K562 (cell line): ENCODE measurements at regions not wholly inside any gene's neighbourhood (a gene's known extent, or its start where the extent isn't known, plus 50 kb on each side); places are given as distances from the start of the nearest gene placed in this dataset.

ENCODE experiments used
- ATAC-seq: fragments of 200-7000 bp; cut with Tn5 transposase; 3 replicates; pipeline ENCODE4 v1.9.1; 2020; ENCODE audit warnings: moderate library complexity
- BruUV-seq: library from RNA; stranded (reverse); fragments of 400-500 nt; replicated peaks from 2 replicates; lab custom pipeline; 2021; lab: Mats Ljungman, UMichigan
- CTCF ChIA-PET: fragments of 300-600 bp; formaldehyde crosslinking; extraction: SDS; loops from one replicate; lab custom pipeline; 2021; ENCODE audit warnings: low intra/inter-chr PET ratio; lab: Yijun Ruan, JAX
- POLR2A ChIA-PET: fragments of 300-600, 350-650 bp; sonication (Branson Sonifier 250); formaldehyde crosslinking; extraction: SDS; loops from one replicate; lab custom pipeline; 2021; ENCODE audit warnings: antibody characterized with exemption, inconsistent platforms; lab: Yijun Ruan, JAX
- DNase-seq, 4 experiments: peaks; one replicate each; pipeline versions ENCODE4 v3.0.0 to v3.0.0-alpha.2; 2011 to 2018; ENCODE audit warnings: low spot score in 3 of 4, mixed read lengths in 3 of 4; ENCODE audit errors: extremely low read depth in 1 of 4
- FAIRE-seq: peaks from 2 replicates; lab custom pipeline; 2011; peaks lifted over from hg19 to GRCh38; lab: Jason Lieb, UNC
- H2AFZ ChIP-seq: 2 replicates; pipeline ENCODE4 v1.6.0; 2011; ENCODE audit warnings: low read depth, low read length, control low read depth, inconsistent platforms
- H3K27ac ChIP-seq: fragments of 200-600 bp; 3 replicates; pipeline ENCODE4 v1.8.0; 2011; ENCODE audit warnings: low read depth, mild to moderate bottlenecking, control low read depth, inconsistent platforms, low read length, moderate library complexity, mixed read lengths; ENCODE audit errors: extremely low read depth
- H3K27me3 ChIP-seq, 2 experiments: fragments of 300-600 bp in 1 of 2; 2 replicates in 1 of 2; 3 replicates in 1 of 2; pipeline versions ENCODE4 v1.6.0 to v1.8.0; 2011; ENCODE audit warnings: inconsistent platforms in 2 of 2, low read length in 2 of 2, mild to moderate bottlenecking in 1 of 2, mixed read lengths in 1 of 2, moderate library complexity in 1 of 2; ENCODE audit not compliant: control insufficient read depth in 2 of 2, insufficient read depth in 2 of 2
- H3K36me3 ChIP-seq: fragments of 300-600 bp; 3 replicates; pipeline ENCODE4 v1.8.0; 2011; ENCODE audit warnings: mild to moderate bottlenecking, low read length, inconsistent platforms; ENCODE audit not compliant: control insufficient read depth, insufficient read depth
- H3K4me1 ChIP-seq, 2 experiments: fragments of 200-600 bp in 1 of 2; replicated peaks in 1 of 2; 2 replicates in 1 of 2; 3 replicates in 1 of 2; pipeline versions ENCODE4 v1.5.1 to v1.8.0; 2011; ENCODE audit warnings: inconsistent platforms in 2 of 2, low read length in 2 of 2, mild to moderate bottlenecking in 1 of 2, mixed read lengths in 1 of 2, moderate library complexity in 1 of 2; ENCODE audit not compliant: control insufficient read depth in 2 of 2, insufficient read depth in 2 of 2
- H3K4me2 ChIP-seq: 2 replicates; pipeline ENCODE4 v1.6.1; 2011; ENCODE audit warnings: low read length, control low read depth, inconsistent platforms, mixed read lengths; ENCODE audit not compliant: insufficient read depth
- H3K4me3 ChIP-seq: fragments of 200-600 bp; sonication (generic), shearing (Covaris generic); 2 replicates; pipeline ENCODE4 v1.5.1; 2016; ENCODE audit warnings: control low read depth, inconsistent platforms
- H3K79me2 ChIP-seq: fragments of 200-600 bp; 3 replicates; pipeline ENCODE4 v1.8.0; 2011; ENCODE audit warnings: low read length, inconsistent platforms; ENCODE audit not compliant: control insufficient read depth, insufficient read depth
- H3K9ac ChIP-seq, 2 experiments: 2 replicates each; pipeline versions ENCODE4 v1.6.0 to v1.6.1; 2011; ENCODE audit warnings: low read depth in 2 of 2, low read length in 2 of 2, control low read depth in 1 of 2, inconsistent platforms in 1 of 2, mild to moderate bottlenecking in 1 of 2, mixed read lengths in 1 of 2; ENCODE audit not compliant: insufficient read depth in 1 of 2
- H3K9me1 ChIP-seq: one replicate; pipeline ENCODE4 v1.6.0; 2011; ENCODE audit warnings: inconsistent platforms, mild to moderate bottlenecking, low read length, moderate library complexity; ENCODE audit not compliant: control insufficient read depth, insufficient read depth
- H3K9me3 ChIP-seq: replicated peaks from 2 replicates; pipeline ENCODE4 v1.5.1; 2011; ENCODE audit warnings: low read depth, low read length, inconsistent platforms; ENCODE audit not compliant: control insufficient read depth, insufficient read depth
- H4K20me1 ChIP-seq: replicated peaks from 2 replicates; pipeline ENCODE4 v1.6.1; 2011; ENCODE audit warnings: low read length, inconsistent platforms, mixed read lengths; ENCODE audit not compliant: control insufficient read depth, insufficient read depth
- EP300 ChIP-seq: IDR thresholded peaks from 2 replicates; pipeline ENCODE4 v1.6.1; 2012; ENCODE audit warnings: low read length, improper control_type of control experiment
- FOXK2 ChIP-seq, 2 experiments: fragments of 450-650 bp; IDR thresholded peaks in 1 of 2; conservative IDR thresholded peaks in 1 of 2; 2 replicates each; pipeline ENCODE4 v1.6.1; 2016; ENCODE audit warnings: low read depth in 2 of 2, mild to moderate bottlenecking in 1 of 2
- HDGF ChIP-seq: fragments of 450-650 bp; IDR thresholded peaks from 2 replicates; pipeline ENCODE4 v1.6.1; 2016
- IRF2 ChIP-seq: sonication (generic); formaldehyde crosslinking; IDR thresholded peaks from 2 replicates; pipeline ENCODE4 v1.8.1; 2022; ENCODE audit warnings: mild to moderate bottlenecking, missing genetic modification reagents
- MAFF ChIP-seq: IDR thresholded peaks from 2 replicates; pipeline ENCODE4 v1.6.1; 2012; ENCODE audit warnings: low read length, improper control_type of control experiment
- MXD1 ChIP-seq: fragments of 250-450 bp; sonication (Bioruptor Pico); IDR thresholded peaks from 2 replicates; pipeline ENCODE4 v1.8.0; 2021; ENCODE audit warnings: borderline replicate concordance, mild to moderate bottlenecking, moderate library complexity; ENCODE audit not compliant: poor library complexity, severe bottlenecking
- NCOA6 ChIP-seq: fragments of 450-650 bp; IDR thresholded peaks from 2 replicates; pipeline ENCODE4 v1.6.1; 2017; ENCODE audit warnings: mild to moderate bottlenecking
- NFRKB ChIP-seq: fragments of 450-650 bp; IDR thresholded peaks from 2 replicates; pipeline ENCODE4 v1.6.1; 2016; ENCODE audit warnings: low read depth
- SMARCA5 ChIP-seq: fragments of 450-650 bp; IDR thresholded peaks from 2 replicates; pipeline ENCODE4 v1.6.1; 2016
- XRCC3 ChIP-seq: fragments of 450-650 bp; IDR thresholded peaks from 2 replicates; pipeline ENCODE4 v1.6.1; 2017; ENCODE audit warnings: mild to moderate bottlenecking, moderate library complexity
- ZNF324 ChIP-seq: fragments of 250-450 bp; sonication (Bioruptor Pico); IDR thresholded peaks from 2 replicates; pipeline ENCODE4 v1.4.0; 2020; ENCODE audit warnings: mild to moderate bottlenecking
- WGBS: fragments of 100-300 bp; shearing (Covaris generic); methylation state at CpG from one replicate; pipeline ENCODE4 v1.1.6; 2016; ENCODE audit warnings: low coverage, mixed read lengths; ENCODE audit not compliant: insufficient coverage; ENCODE audit errors: missing lambda C conversion rate; 5-methylcytosine and 5-hydroxymethylcytosine counted together
- in situ Hi-C: fragments of 300-500 bp; cut with MboI; formaldehyde crosslinking; loops from 4 replicates; pipeline ENCODE4 v1.15.0; 2018; ENCODE audit warnings: inconsistent platforms, mixed read lengths
- intact Hi-C: fragments of 100-400 bp; cut with micrococcal nuclease; formaldehyde crosslinking; loops from 2 replicates; pipeline ENCODE4 v1.14.2; 2022
- TF ChIP-seq, protein P1 (sequence below): fragments of 250-450 bp; sonication (Bioruptor Pico); IDR thresholded peaks from 2 replicates; pipeline ENCODE4 v1.4.0; 2020; ENCODE audit warnings: mild to moderate bottlenecking, moderate library complexity

DNA sequence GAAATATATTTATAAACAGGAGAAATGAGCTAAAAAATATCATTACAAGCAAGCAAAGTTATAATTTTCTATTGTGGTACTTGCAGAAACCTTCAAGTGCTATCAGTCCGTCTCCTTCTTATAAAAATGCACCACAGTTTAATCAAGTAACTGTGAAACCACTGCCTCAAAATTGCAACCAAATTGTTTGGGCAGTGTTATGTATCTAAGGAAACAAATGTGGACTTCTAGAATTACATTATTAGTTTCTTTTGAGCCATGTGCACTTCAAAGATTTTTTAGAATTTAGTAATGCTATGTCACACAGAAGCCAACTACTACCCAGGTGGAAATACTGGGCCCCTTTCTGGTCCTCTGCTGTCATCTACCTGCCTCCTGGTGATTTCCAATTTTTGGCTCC is 495.6 kb downstream of the NYAP2 start:
- POLR2A ChIA-PET = no interaction called here
- H3K9me1 ChIP-seq = no peaks in the 10 kb centered on the region
- FAIRE-seq (no peak), ATAC-seq (no peak), DNase-seq (no peak)
- no peaks in the 10 kb centered on the region for H3K79me2 ChIP-seq
- H2AFZ ChIP-seq = no peak overlapping the region
- no peak overlapping the region for H3K9ac ChIP-seq
- H3K27ac ChIP-seq = no peak overlapping the region
- no peaks in the 10 kb centered on the region for H3K9me3 ChIP-seq
- H4K20me1 ChIP-seq = no peaks in the 10 kb centered on the region
- intact Hi-C loops (no loop called here), in situ Hi-C loops (no loop called here)
- TF ChIP-seq, protein P1, sequence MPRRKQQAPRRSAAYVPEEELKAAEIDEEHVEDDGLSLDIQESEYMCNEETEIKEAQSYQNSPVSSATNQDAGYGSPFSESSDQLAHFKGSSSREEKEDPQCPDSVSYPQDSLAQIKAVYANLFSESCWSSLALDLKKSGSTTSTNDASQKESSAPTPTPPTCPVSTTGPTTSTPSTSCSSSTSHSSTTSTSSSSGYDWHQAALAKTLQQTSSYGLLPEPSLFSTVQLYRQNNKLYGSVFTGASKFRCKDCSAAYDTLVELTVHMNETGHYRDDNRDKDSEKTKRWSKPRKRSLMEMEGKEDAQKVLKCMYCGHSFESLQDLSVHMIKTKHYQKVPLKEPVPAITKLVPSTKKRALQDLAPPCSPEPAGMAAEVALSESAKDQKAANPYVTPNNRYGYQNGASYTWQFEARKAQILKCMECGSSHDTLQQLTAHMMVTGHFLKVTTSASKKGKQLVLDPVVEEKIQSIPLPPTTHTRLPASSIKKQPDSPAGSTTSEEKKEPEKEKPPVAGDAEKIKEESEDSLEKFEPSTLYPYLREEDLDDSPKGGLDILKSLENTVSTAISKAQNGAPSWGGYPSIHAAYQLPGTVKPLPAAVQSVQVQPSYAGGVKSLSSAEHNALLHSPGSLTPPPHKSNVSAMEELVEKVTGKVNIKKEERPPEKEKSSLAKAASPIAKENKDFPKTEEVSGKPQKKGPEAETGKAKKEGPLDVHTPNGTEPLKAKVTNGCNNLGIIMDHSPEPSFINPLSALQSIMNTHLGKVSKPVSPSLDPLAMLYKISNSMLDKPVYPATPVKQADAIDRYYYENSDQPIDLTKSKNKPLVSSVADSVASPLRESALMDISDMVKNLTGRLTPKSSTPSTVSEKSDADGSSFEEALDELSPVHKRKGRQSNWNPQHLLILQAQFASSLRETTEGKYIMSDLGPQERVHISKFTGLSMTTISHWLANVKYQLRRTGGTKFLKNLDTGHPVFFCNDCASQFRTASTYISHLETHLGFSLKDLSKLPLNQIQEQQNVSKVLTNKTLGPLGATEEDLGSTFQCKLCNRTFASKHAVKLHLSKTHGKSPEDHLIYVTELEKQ (CRISPR knock-in tag) = no peak
- TF ChIP-seq MAFF = no peak
- no peak for TF ChIP-seq HDGF
- no peak for TF ChIP-seq SMARCA5
- no peak for TF ChIP-seq IRF2 (CRISPR knock-in tag)
- no peak for TF ChIP-seq MXD1
- no peak for TF ChIP-seq XRCC3
- TF ChIP-seq NCOA6 = no peak
- no peak for TF ChIP-seq EP300
- no peak for TF ChIP-seq ZNF324
- TF ChIP-seq FOXK2 (conservative IDR thresholded peaks at IDR 0.05 in 1 of 2, IDR thresholded peaks at IDR 0.05 in 1 of 2; ENCODE audit: low read depth in 2 of 2) = no peak
- TF ChIP-seq NFRKB = no peak
- TF ChIP-seq, all 486 proteins: peak for 0
- Histone ChIP-seq H3K36me3 (no peaks in the 10 kb centered on the region), H3K4me2 (no peak overlapping the region), H3K4me3 (no peak overlapping the region), H3K27me3 (no peaks in the 10 kb centered on the region), H3K4me1 (no peaks in the 10 kb centered on the region)
- BruUV-seq = no TSS peak
- CTCF ChIA-PET = no interaction called here
- WGBS = 0% methylated on average over 1 of the region's 1 CpG
